Spleen (tissue), 11 donors: ENCODE measurements at regions not wholly inside any gene's neighbourhood (a gene's known extent, or its start where the extent isn't known, plus 50 kb on each side); places are given as distances from the start of the nearest gene placed in this dataset.

Experiments used
- DNase-seq: peaks from one replicate; pipeline ENCODE4 v3.0.0-alpha.2; 2020
- H3K27ac ChIP-seq, 8 donors: fragments of 200-600 bp; sonication (generic) in 7 of 8; 1 replicate in 4 of 8; 2 replicates in 4 of 8; pipeline versions ENCODE4 v1.5.0 to v1.8.0; 2016 to 2021; ENCODE audit warnings: inconsistent platforms in 4 of 8, mild to moderate bottlenecking in 4 of 8, moderate library complexity in 1 of 8
- H3K27me3 ChIP-seq, 7 donors: fragments of 200-600 bp; sonication (generic) in 6 of 7; replicated peaks in 1 of 7; 1 replicate in 4 of 7; 2 replicates in 3 of 7; pipeline versions ENCODE4 v1.5.0 to v1.8.0; 2016 to 2021; ENCODE audit warnings: inconsistent platforms in 3 of 7, mild to moderate bottlenecking in 1 of 7
- H3K36me3 ChIP-seq, 6 donors: fragments of 200-600 bp; sonication (generic) in 5 of 6; 1 replicate in 4 of 6; 2 replicates in 2 of 6; pipeline versions ENCODE4 v1.5.0 to v1.8.0; 2016 to 2021; ENCODE audit warnings: inconsistent platforms in 2 of 6
- H3K4me1 ChIP-seq, 6 donors: fragments of 200-600 bp; sonication (generic) in 5 of 6; 1 replicate in 3 of 6; 2 replicates in 3 of 6; pipeline versions ENCODE4 v1.5.0 to v1.8.0; 2016 to 2021; ENCODE audit warnings: inconsistent platforms in 3 of 6
- H3K4me3 ChIP-seq, 8 donors: fragments of 200-600 bp; sonication (generic) in 7 of 8; 1 replicate in 4 of 8; 2 replicates in 4 of 8; pipeline versions ENCODE4 v1.5.0 to v1.8.0; 2016 to 2021; ENCODE audit warnings: inconsistent platforms in 4 of 8, mild to moderate bottlenecking in 4 of 8, moderate library complexity in 2 of 8
- H3K9me3 ChIP-seq, 8 donors: fragments of 200-600 bp; sonication (generic) in 7 of 8; 1 replicate in 4 of 8; 2 replicates in 4 of 8; pipeline versions ENCODE4 v1.5.0 to v1.8.0; 2016 to 2021; ENCODE audit warnings: inconsistent platforms in 4 of 8
- POLR2A ChIP-seq, 3 donors: fragments of 450-650 bp; IDR thresholded peaks; one replicate each; pipeline ENCODE4 v1.5.1; 2017; ENCODE audit warnings: antibody characterized with exemption in 3 of 3, mild to moderate bottlenecking in 1 of 3
- POLR2AphosphoS5 ChIP-seq, 3 donors: sonication (generic); formaldehyde crosslinking; IDR thresholded peaks; one replicate each; pipeline ENCODE4 v1.5.1; 2017; ENCODE audit warnings: antibody characterized with exemption in 3 of 3
- WGBS, 5 donors: extraction: QIAGEN DNeasy Blood & Tissue Kit in 3 of 5; methylation state at CpG; one replicate each; pipeline versions ENCODE4 v1.1.5 to v1.1.7; 2013 to 2018; 5-methylcytosine and 5-hydroxymethylcytosine counted together
- intact Hi-C: fragments of 100-400 bp; cut with DNase I; formaldehyde crosslinking; loops from one replicate; pipeline ENCODE4 v1.15.0; 2023; ENCODE audit warnings: low total_unique reads
- TF ChIP-seq, protein P1 (sequence below), 11 experiments: fragments of 200-600 bp in 7 of 11; fragments of 450-650 bp in 4 of 11; sonication (generic) in 4 of 11; IDR thresholded peaks in 8 of 11; conservative IDR thresholded peaks in 3 of 11; 1 replicate in 7 of 11; 2 replicates in 4 of 11; pipeline versions ENCODE4 v1.4.0 to v1.8.0; 2016 to 2021; ENCODE audit warnings: antibody characterized with exemption in 11 of 11, inconsistent platforms in 4 of 11, mild to moderate bottlenecking in 1 of 11
- donor health status: healthy with polysubstance abuse.
- donor health status: DM: no; HTN: no; CAD: no; lungs with moderate emphysema.
- donor health status: DM: no; HTN: no; CAD: no.
- donor health status: Bipolar disorder and iron deficiency.
- donor health status: healthy.
- donor health status: DM: no; HTN: no; CAD: no.
- donor health status: DM: yes; HTN: yes; CAD: no.

DNA sequence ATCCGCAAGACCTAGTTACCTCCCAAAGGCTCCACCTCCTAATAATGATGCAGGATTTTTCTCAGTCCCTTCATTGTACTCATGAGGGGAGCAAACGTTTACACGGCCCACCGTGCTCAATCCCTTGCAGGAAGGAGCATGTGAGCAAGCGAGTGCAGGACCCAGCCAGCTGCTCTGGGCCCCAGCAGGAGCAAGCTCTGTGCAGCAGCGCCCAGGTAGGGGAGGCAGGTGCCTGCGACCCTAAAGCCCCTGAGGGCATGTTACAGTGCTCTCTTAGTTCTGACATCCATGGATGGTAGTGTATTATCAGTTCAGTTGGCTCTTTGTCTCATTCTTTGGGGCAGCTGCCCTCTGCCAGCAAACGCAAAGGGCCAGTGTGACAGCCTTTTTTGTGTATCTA lies 143.4 kb downstream of the TBXT start:
- H3K27me3 ChIP-seq: no peaks in the 10 kb centered on the region
- no peak overlapping the region for H3K4me3 ChIP-seq
- 89 to 95% (median 90%) methylated on average over 7 to 8 of the region's 8 CpGs for WGBS, 5 donors
- no peak for DNase-seq
- TF ChIP-seq, protein P1, sequence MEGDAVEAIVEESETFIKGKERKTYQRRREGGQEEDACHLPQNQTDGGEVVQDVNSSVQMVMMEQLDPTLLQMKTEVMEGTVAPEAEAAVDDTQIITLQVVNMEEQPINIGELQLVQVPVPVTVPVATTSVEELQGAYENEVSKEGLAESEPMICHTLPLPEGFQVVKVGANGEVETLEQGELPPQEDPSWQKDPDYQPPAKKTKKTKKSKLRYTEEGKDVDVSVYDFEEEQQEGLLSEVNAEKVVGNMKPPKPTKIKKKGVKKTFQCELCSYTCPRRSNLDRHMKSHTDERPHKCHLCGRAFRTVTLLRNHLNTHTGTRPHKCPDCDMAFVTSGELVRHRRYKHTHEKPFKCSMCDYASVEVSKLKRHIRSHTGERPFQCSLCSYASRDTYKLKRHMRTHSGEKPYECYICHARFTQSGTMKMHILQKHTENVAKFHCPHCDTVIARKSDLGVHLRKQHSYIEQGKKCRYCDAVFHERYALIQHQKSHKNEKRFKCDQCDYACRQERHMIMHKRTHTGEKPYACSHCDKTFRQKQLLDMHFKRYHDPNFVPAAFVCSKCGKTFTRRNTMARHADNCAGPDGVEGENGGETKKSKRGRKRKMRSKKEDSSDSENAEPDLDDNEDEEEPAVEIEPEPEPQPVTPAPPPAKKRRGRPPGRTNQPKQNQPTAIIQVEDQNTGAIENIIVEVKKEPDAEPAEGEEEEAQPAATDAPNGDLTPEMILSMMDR (IDR thresholded peaks at IDR 0.05 in 8 of 11, conservative IDR thresholded peaks at IDR 0.05 in 3 of 11): no peak
- TF ChIP-seq POLR2A (IDR thresholded peaks at IDR 0.05) (no peak), POLR2AphosphoS5 (IDR thresholded peaks at IDR 0.05) (no peak)
- H3K36me3 ChIP-seq: no peaks in the 10 kb centered on the region
- H3K4me1 ChIP-seq: no peaks in the 10 kb centered on the region
- no peak overlapping the region for H3K27ac ChIP-seq
- intact Hi-C loops: no loop called here
- H3K9me3 ChIP-seq: peaks cover 0 to 20% (median 4%) of the 10 kb centered on the region in 8 donors

DNA sequence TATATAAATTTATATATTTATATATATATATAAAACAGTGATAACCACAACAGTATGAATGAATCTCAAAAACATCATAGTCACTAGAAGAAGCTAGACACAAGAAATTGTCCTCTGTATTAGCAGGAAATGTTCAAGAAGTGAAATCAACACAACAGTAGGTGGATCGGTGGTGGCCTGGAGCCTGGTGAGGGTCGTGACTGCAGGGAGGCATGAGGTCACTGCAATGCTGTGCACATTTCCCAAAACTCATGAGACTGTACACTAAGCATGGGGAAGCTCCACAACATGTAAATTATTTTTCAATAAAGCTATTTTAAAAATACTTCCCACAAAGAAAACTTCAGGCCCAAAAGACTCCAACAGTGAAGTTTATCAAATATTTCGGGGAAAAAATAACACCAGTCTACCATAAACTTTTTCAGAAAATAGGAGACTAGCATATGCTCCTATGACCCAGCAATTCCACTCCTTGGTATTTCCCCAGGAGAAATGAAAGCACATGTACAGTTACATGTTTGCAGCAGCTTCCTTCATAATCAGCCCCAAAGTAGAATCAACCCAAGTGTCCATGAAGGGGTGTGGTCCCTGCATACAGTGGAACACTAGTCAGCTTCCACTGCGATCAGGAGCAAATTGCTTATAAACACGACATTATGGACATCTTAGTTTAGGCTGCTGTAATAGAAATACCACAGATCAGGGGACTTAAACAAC lies 144.2 kb downstream of the TBXT start:
- intact Hi-C loops: no loop called here
- Histone ChIP-seq H3K36me3 (no peaks in the 10 kb centered on the region), H3K4me3 (no peak overlapping the region), H3K4me1 (no peaks in the 10 kb centered on the region), H3K9me3 (peaks cover 0 to 28% (median 8%) of the 10 kb centered on the region in 8 donors), H3K27me3 (no peaks in the 10 kb centered on the region), H3K27ac (no peak overlapping the region)
- WGBS, 5 donors: 83 to 92% (median 87%) methylated on average over 5 of the region's 5 CpGs
- TF ChIP-seq, protein P1 (IDR thresholded peaks at IDR 0.05 in 8 of 11, conservative IDR thresholded peaks at IDR 0.05 in 3 of 11): no peak
- no peak for TF ChIP-seq POLR2AphosphoS5 (IDR thresholded peaks at IDR 0.05)
- TF ChIP-seq POLR2A (IDR thresholded peaks at IDR 0.05): no peak
- no peak for DNase-seq

DNA sequence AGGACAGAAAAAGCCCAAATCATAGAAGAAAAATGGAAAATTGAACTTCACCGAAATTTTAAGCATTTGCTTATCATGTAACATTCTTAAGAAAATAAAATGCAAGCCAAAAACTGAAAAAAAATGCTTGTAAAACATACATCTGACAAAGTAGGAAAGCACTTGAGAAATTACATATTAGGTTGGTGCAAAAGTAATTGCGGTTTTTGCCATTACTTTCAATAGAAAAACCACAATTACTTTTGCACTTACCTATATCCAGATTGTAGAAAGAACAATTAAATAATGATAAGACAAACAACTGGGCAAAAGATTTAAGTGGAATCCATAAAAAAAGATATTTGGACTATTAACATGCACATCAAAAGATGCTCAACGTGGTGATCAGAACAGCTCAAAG lies 146.2 kb downstream of the TBXT start:
- Histone ChIP-seq H3K4me3 (no peak overlapping the region), H3K9me3 (peaks cover 0 to 48% (median 28%) of the 10 kb centered on the region in 8 donors), H3K27ac (no peak overlapping the region), H3K4me1 (no peaks in the 10 kb centered on the region), H3K36me3 (no peaks in the 10 kb centered on the region), H3K27me3 (no peaks in the 10 kb centered on the region)
- no peak for DNase-seq
- intact Hi-C loops: no loop called here
- TF ChIP-seq POLR2A (IDR thresholded peaks at IDR 0.05): no peak
- TF ChIP-seq, protein P1 (IDR thresholded peaks at IDR 0.05 in 8 of 11, conservative IDR thresholded peaks at IDR 0.05 in 3 of 11): no peak
- TF ChIP-seq POLR2AphosphoS5 (IDR thresholded peaks at IDR 0.05): no peak
- WGBS, 5 donors: 81 to 88% (median 85%) methylated on average over 3 of the region's 3 CpGs

DNA sequence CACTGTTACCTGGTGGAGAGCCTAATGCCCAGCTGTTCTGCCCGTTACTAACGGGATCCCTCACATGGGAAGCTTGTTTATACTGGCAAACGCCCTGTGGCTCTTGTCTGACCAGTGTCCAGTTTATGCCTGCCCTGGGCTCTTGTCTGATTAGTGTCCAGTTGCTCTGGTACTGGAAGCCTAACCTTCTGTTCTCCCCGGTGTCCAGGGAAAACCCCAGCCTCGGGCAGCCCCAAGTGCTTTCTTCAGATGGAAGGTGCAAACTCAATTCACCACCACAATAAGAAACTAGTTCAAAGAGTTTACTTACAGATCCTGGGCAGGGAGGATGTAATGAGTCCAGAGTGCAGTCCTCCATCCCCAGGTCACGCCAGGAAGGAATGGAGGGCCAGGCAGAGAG lies 148.4 kb downstream of the TBXT start:
- WGBS, 5 donors: 70 to 81% (median 75%) methylated on average over 6 of the region's 6 CpGs
- intact Hi-C loops: no loop called here

More for the DNA sequence above, 148.4 kb downstream of the TBXT start:
- Histone ChIP-seq H3K4me1 (no peaks in the 10 kb centered on the region), H3K9me3 (peaks cover 0 to 60% (median 38%) of the 10 kb centered on the region in 8 donors), H3K36me3 (no peaks in the 10 kb centered on the region), H3K27me3 (no peaks in the 10 kb centered on the region), H3K4me3 (no peak overlapping the region), H3K27ac (no peak overlapping the region)
- TF ChIP-seq, protein P1 (IDR thresholded peaks at IDR 0.05 in 8 of 11, conservative IDR thresholded peaks at IDR 0.05 in 3 of 11): no peak
- TF ChIP-seq POLR2A (IDR thresholded peaks at IDR 0.05) (no peak), POLR2AphosphoS5 (IDR thresholded peaks at IDR 0.05) (no peak)
- no peak for DNase-seq
